GM12874 (cell line): ENCODE measurements at regions not wholly inside any gene's neighbourhood (a gene's known extent, or its start where the extent isn't known, plus 50 kb on each side); places are given as distances from the start of the nearest gene placed in this dataset.

Experiments used
- TF ChIP-seq, protein P1 (sequence below): IDR thresholded peaks from 2 replicates; pipeline ENCODE4 v1.5.1; 2011; ENCODE audit warnings: low read depth, mild to moderate bottlenecking, control low read depth, low read length, moderate library complexity; ENCODE audit not compliant: insufficient read depth

DNA sequence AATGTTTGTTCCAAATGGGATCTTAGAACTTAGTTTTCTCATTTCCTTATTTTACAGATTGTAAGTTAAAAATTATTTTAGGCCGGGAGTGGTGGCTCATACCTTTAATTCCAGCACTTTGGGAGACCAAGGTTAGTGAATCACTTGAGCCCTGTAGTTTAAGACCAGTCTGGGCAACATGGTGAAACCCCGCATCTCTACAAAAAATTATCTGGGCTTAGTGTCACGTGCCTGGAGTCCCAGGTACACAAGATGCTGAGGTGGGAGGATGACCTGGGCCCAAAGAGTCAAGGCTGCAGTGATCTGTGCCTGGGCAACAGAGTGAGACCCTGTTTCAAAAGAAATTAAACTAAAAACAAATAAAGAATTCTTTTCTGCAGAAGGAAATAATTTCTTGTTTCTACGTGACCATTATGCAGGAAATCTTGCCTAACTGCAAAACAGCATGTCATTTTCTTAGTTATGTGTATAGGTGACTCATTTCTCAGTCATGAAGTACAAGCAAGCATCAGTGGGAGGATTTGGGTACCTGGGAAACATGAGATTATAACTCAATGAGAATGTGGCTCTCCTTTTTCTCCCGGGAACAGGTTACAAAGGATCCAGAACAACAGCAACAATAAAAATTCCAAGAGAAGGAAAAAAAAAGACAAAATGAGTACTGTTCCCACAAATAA is 375.1 kb upstream of the ST8SIA4 start:
- TF ChIP-seq, protein P1, sequence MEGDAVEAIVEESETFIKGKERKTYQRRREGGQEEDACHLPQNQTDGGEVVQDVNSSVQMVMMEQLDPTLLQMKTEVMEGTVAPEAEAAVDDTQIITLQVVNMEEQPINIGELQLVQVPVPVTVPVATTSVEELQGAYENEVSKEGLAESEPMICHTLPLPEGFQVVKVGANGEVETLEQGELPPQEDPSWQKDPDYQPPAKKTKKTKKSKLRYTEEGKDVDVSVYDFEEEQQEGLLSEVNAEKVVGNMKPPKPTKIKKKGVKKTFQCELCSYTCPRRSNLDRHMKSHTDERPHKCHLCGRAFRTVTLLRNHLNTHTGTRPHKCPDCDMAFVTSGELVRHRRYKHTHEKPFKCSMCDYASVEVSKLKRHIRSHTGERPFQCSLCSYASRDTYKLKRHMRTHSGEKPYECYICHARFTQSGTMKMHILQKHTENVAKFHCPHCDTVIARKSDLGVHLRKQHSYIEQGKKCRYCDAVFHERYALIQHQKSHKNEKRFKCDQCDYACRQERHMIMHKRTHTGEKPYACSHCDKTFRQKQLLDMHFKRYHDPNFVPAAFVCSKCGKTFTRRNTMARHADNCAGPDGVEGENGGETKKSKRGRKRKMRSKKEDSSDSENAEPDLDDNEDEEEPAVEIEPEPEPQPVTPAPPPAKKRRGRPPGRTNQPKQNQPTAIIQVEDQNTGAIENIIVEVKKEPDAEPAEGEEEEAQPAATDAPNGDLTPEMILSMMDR = no peak

DNA sequence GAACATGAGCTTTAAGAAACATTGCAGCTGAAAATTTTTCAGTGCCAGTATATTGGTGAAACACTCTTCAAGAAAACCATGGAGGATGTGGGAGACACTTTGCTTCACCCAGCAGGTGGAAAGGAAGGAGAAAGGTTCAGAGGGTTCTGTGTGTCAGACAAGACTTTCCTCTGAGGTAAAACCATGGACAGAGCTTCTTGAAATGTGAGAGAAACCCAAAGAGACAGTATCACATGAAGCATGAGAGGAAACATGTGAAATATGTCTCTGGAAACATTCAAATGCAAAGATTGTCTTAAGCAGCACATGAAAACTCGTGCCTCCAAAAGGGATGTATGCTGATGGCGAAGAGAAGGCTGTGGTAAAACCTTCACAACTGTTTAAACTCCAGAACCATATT is 368.9 kb upstream of the ST8SIA4 start:
- TF ChIP-seq, protein P1 = no peak

DNA sequence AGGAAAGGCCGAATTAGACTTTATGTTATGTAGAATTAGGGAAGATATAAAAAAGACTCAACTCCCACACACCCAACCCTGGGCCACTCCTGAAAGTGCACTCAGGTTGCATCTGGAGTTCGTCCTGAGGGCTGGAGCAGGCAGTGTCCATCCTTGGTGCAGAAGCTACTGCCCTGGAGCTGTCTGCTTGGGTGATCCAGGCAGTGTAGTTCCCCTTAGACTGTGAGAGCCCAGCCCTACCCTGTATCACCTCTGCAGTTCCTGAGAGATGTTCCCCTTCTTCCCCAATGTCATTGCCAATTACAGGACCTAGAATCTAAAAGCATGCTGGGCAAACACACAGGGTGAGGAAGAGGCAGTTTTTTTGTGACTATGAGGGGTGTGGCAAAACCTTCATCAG is 368.3 kb upstream of the ST8SIA4 start:
- TF ChIP-seq, protein P1 = no peak

DNA sequence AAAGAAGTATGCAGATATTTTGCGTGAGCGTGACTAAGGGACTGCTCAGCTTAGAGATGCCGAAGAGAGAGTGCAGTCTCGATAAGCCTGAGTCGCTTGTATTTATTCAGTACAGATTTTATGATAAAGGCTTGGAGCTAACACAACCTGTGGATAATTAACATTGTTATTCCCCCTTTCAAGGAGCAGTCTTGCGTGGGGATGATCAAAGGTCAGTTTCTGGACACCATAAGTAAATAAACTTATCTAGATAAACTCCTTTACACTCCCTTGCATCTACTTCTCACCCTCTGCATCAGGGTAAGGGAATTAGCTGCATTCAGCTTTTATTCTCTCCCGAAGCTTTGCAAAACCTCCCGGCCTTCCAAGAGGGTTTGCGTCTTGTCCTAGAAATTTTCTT is 357.8 kb upstream of the ST8SIA4 start:
- TF ChIP-seq, protein P1 = no peak

DNA sequence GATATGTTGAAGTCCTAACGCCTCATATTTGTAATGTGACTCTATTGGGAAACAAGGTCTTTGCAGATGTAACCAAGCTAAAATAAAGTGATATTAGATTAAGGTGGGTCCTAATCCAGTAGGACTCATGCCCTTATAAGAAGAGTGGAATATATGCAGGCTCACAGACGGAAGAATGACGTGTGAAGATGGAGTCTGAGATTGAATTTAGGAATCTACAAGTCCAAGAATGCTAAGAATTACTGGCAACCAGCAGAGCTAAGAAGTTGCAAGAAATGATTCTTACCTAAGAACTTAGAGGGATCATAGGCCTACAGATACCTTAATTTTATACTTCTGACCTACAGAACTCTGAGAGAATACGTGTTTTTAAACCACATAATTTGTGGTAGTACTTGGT is 350.0 kb upstream of the ST8SIA4 start:
- TF ChIP-seq, protein P1 = no peak

DNA sequence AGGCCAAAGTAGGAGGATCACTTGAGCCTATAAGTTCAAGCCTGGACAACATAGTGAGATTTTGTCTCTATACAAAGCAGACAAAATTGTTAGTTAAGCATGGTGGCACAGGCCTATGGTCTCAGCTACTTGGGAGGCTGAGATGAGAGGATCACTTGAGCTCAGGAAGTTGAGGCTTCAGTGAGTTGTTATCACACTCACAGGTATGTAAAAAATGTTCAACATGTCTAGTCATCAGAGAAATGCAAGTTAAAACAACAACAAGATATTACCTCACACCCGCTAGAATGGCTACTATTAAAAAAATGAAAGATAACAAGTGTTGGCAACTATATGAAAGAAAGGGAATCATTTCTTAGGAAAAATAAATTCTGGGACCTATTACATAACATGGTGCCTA is 341.5 kb upstream of the ST8SIA4 start:
- TF ChIP-seq, protein P1 = no peak

DNA sequence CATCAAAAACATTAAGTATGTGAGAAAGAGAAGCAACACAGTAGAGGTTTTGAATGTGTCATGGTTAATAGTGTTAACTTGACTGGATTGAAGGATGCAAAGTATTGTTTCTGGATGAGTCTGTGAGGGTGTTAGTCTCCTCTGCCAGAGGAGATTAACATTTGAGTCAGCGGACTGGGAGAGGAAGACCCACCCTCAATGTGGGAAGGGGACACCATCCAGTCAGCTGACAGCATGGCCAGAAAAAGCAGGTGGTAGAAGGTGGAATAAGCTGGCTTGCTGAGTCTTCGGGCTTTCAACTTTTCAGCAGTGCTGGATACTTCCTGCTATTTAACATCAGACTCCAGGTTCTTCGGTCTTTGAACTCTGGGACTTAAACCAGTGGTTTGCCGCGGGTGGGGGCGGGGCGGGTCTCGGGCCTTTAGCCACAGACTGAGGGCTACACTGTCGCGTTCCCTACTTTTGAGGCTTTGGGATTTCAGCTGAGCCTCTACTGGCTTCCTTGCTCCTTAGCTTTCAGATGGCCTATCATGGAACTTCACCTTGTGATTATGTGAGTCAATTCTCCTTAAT is 309.9 kb upstream of the ST8SIA4 start:
- TF ChIP-seq, protein P1 = no peak
